ENCODE measurements at regions not wholly inside any gene's neighbourhood (a gene's known extent, or its start where the extent isn't known, plus 50 kb on each side); places are given as distances from the start of the nearest gene placed in this dataset.

GRCh38 chr4:148834804-148835631 is 392.8 kb upstream of the NR3C2 start:
- Mint-ChIP-seq H3K4me3 (no peak overlapping the region), H3K4me1 (no peaks in the 10 kb centered on the region), H3K9me3 (peaks cover 10 to 11% of the 10 kb centered on the region in 2 donors), H3K36me3 (no peaks in the 10 kb centered on the region), H3K27me3 (ENCODE audit: low read depth in 2 of 2) (no peaks in the 10 kb centered on the region), H3K27ac (no peak overlapping the region)
- H3K27ac ChIP-seq (ENCODE audit: low read length) = no peak overlapping the region
- no peaks in the 10 kb centered on the region for H3K4me1 ChIP-seq (ENCODE audit: control insufficient read depth, insufficient read depth, low read length)
- no peak for DNase-seq
- H3K36me3 ChIP-seq (ENCODE audit: control insufficient read depth, insufficient read depth, low read length) = no peaks in the 10 kb centered on the region
- TF ChIP-seq CTCF (IDR thresholded peaks at IDR 0.05) = no peak
- no peaks in the 10 kb centered on the region for H3K9me3 ChIP-seq (ENCODE audit: control insufficient read depth, insufficient read depth, low read length)
- no peak for ATAC-seq
- H3K4me3 ChIP-seq (ENCODE audit: low read length) = no peak overlapping the region
- no peaks in the 10 kb centered on the region for H3K27me3 ChIP-seq (ENCODE audit: control insufficient read depth, insufficient read depth, low read length)
- intact Hi-C loops (cut with micrococcal nuclease) = no loop called here
- WGBS (ENCODE audit: insufficient coverage) = 40% methylated on average over 5 of the region's 6 CpGs

GRCh38 chr4:148831945-148832344 is 389.7 kb upstream of the NR3C2 start:
- intact Hi-C loops (cut with micrococcal nuclease) = no loop called here
- Histone ChIP-seq H3K36me3 (ENCODE audit: control insufficient read depth, insufficient read depth, low read length) (no peaks in the 10 kb centered on the region), H3K27ac (ENCODE audit: low read length) (no peak overlapping the region), H3K4me3 (ENCODE audit: low read length) (no peak overlapping the region), H3K9me3 (ENCODE audit: control insufficient read depth, insufficient read depth, low read length) (no peaks in the 10 kb centered on the region), H3K27me3 (ENCODE audit: control insufficient read depth, insufficient read depth, low read length) (no peaks in the 10 kb centered on the region), H3K4me1 (ENCODE audit: control insufficient read depth, insufficient read depth, low read length) (no peaks in the 10 kb centered on the region)
- H3K36me3 Mint-ChIP-seq = no peaks in the 10 kb centered on the region
- ATAC-seq (no peak), DNase-seq (no peak)
- no peak overlapping the region for H3K4me3 Mint-ChIP-seq
- H3K27me3 Mint-ChIP-seq (ENCODE audit: low read depth in 2 of 2) = no peaks in the 10 kb centered on the region
- no peaks in the 10 kb centered on the region for H3K4me1 Mint-ChIP-seq
- peaks cover 13 to 15% of the 10 kb centered on the region in 2 donors for H3K9me3 Mint-ChIP-seq
- no peak for TF ChIP-seq CTCF (IDR thresholded peaks at IDR 0.05)
- H3K27ac Mint-ChIP-seq = no peak overlapping the region

GRCh38 chr4:148828291-148828690 is 386.1 kb upstream of the NR3C2 start:
- no peaks in the 10 kb centered on the region for H3K36me3 ChIP-seq (ENCODE audit: control insufficient read depth, insufficient read depth, low read length)
- WGBS (ENCODE audit: insufficient coverage) = no CpG with 5 or more reads among the region's 3 CpGs
- H3K36me3 Mint-ChIP-seq = no peaks in the 10 kb centered on the region

More at GRCh38 chr4:148828291-148828690, 386.1 kb upstream of the NR3C2 start:
- H3K27me3 ChIP-seq (ENCODE audit: control insufficient read depth, insufficient read depth, low read length) = no peaks in the 10 kb centered on the region
- no peaks in the 10 kb centered on the region for H3K9me3 ChIP-seq (ENCODE audit: control insufficient read depth, insufficient read depth, low read length)
- peaks cover 10 to 16% of the 10 kb centered on the region in 2 donors for H3K9me3 Mint-ChIP-seq
- no peak overlapping the region for H3K4me3 Mint-ChIP-seq
- DNase-seq (no peak), ATAC-seq (no peak)
- no peak overlapping the region for H3K4me3 ChIP-seq (ENCODE audit: low read length)
- no peak for TF ChIP-seq CTCF (IDR thresholded peaks at IDR 0.05)
- no peak overlapping the region for H3K27ac ChIP-seq (ENCODE audit: low read length)
- H3K27ac Mint-ChIP-seq = no peak overlapping the region
- H3K4me1 ChIP-seq (ENCODE audit: control insufficient read depth, insufficient read depth, low read length) = no peaks in the 10 kb centered on the region
- intact Hi-C loops (cut with micrococcal nuclease) = no loop called here
- H3K27me3 Mint-ChIP-seq (ENCODE audit: low read depth in 2 of 2) = no peaks in the 10 kb centered on the region
- H3K4me1 Mint-ChIP-seq = no peaks in the 10 kb centered on the region

All from natural killer cell (primary cell).